GM12878 (cell line): ENCODE measurements at regions not wholly inside any gene's neighbourhood (a gene's known extent, or its start where the extent isn't known, plus 50 kb on each side); places are given as distances from the start of the nearest gene placed in this dataset.

ENCODE experiments used
- ATAC-seq: fragments of 200-7000 bp; cut with Tn5 transposase; 3 replicates; pipeline ENCODE4 v1.9.1; 2020; ENCODE audit warnings: mild to moderate bottlenecking, moderate library complexity
- BruUV-seq: library from RNA; stranded (reverse); fragments of 400-500 nt; replicated peaks from 2 replicates; lab custom pipeline; 2021; lab: Mats Ljungman, UMichigan
- CTCF ChIA-PET: fragments of 300-600 bp; sonication (Branson Sonifier 250); formaldehyde crosslinking; extraction: SDS; loops from one replicate; lab custom pipeline; 2021; ENCODE audit warnings: inconsistent platforms; lab: Yijun Ruan, JAX
- POLR2A ChIA-PET: fragments of 350-600 bp; formaldehyde crosslinking; extraction: SDS; loops from one replicate; lab custom pipeline; 2021; ENCODE audit warnings: inconsistent platforms; lab: Charles Lee
- RAD21 ChIA-PET: fragments of 300-600 bp; sonication (Branson Sonifier 250); formaldehyde crosslinking; loops from one replicate; lab custom pipeline; 2023; ENCODE audit warnings: antibody characterized with exemption; ENCODE audit not compliant: unreplicated experiment; lab: Charles Lee
- SMC1A ChIA-PET: fragments of 300-600 bp; sonication (Branson Sonifier 250); formaldehyde crosslinking; loops from one replicate; lab custom pipeline; 2023; ENCODE audit not compliant: unreplicated experiment, uncharacterized antibody; lab: Charles Lee
- DNase-seq: peaks from one replicate; pipeline ENCODE4 v3.0.0-alpha.2; 2011; ENCODE audit warnings: low read depth, low spot score
- FAIRE-seq: peaks from 3 replicates; lab custom pipeline; 2011; peaks lifted over from hg19 to GRCh38; lab: Jason Lieb, UNC
- H2AFZ ChIP-seq: 2 replicates; pipeline ENCODE4 v1.6.0; 2011; ENCODE audit warnings: low read depth, low read length, control low read depth; ENCODE audit not compliant: control insufficient read depth
- H3K27ac ChIP-seq: 2 replicates; pipeline ENCODE4 v1.5.1; 2011; ENCODE audit warnings: control low read depth; ENCODE audit not compliant: control insufficient read depth, insufficient read depth
- H3K27me3 ChIP-seq, 2 experiments: replicated peaks in 1 of 2; 2 replicates each; pipeline versions ENCODE4 v1.6.0 to v1.6.1; 2011; ENCODE audit warnings: low read length in 1 of 2; ENCODE audit not compliant: control insufficient read depth in 2 of 2, insufficient read depth in 2 of 2
- H3K36me3 ChIP-seq, 2 experiments: 2 replicates each; pipeline ENCODE4 v1.5.1; 2011; ENCODE audit warnings: low read length in 1 of 2; ENCODE audit not compliant: control insufficient read depth in 2 of 2, insufficient read depth in 2 of 2
- H3K4me1 ChIP-seq: 2 replicates; pipeline ENCODE4 v1.6.1; 2011; ENCODE audit warnings: mild to moderate bottlenecking, low read length, moderate library complexity, mixed read lengths; ENCODE audit not compliant: control insufficient read depth, insufficient read depth
- H3K4me2 ChIP-seq: 2 replicates; pipeline ENCODE4 v1.6.0; 2011; ENCODE audit warnings: control low read depth; ENCODE audit not compliant: control insufficient read depth, insufficient read depth
- H3K4me3 ChIP-seq: fragments of 200-600 bp; sonication (generic); 2 replicates; pipeline ENCODE4 v1.5.1; 2016
- H3K79me2 ChIP-seq: 2 replicates; pipeline ENCODE4 v1.6.0; 2011; ENCODE audit warnings: low read length; ENCODE audit not compliant: control insufficient read depth, insufficient read depth
- H3K9ac ChIP-seq: 2 replicates; pipeline ENCODE4 v1.8.0; 2011; ENCODE audit warnings: low read length, control low read depth, mixed read lengths; ENCODE audit not compliant: control insufficient read depth, insufficient read depth
- H3K9me3 ChIP-seq: replicated peaks from 3 replicates; pipeline ENCODE4 v1.5.1; 2011; ENCODE audit warnings: mild to moderate bottlenecking, low read length; ENCODE audit not compliant: control insufficient read depth, insufficient read depth
- H4K20me1 ChIP-seq: 2 replicates; pipeline ENCODE4 v1.6.0; 2011; ENCODE audit not compliant: control insufficient read depth, insufficient read depth
- ATF2 ChIP-seq: IDR thresholded peaks from 2 replicates; pipeline ENCODE4 v1.6.1; 2012; ENCODE audit warnings: low read length, inconsistent platforms
- BCL11A ChIP-seq: IDR thresholded peaks from 2 replicates; pipeline ENCODE4 v1.6.1; 2011; ENCODE audit warnings: low read depth, low read length
- CEBPB ChIP-seq, 2 experiments: fragments of 150-350 bp in 1 of 2; IDR thresholded peaks; 2 replicates each; pipeline ENCODE4 v1.6.1; 2012 to 2014; ENCODE audit warnings: low read depth in 2 of 2, low read length in 2 of 2, borderline replicate concordance in 1 of 2, inconsistent platforms in 1 of 2
- E2F4 ChIP-seq: IDR thresholded peaks from 2 replicates; pipeline ENCODE4 v1.6.1; 2012; ENCODE audit warnings: low read depth, low read length, improper control_type of control experiment
- E2F8 ChIP-seq: fragments of 450-650 bp; IDR thresholded peaks from 2 replicates; pipeline ENCODE4 v1.6.1; 2018; ENCODE audit warnings: mild to moderate bottlenecking, low read depth, moderate library complexity; ENCODE audit not compliant: partially characterized antibody
- EP300 ChIP-seq, 2 experiments: fragments of 150-350 bp in 1 of 2; IDR thresholded peaks; 2 replicates each; pipeline ENCODE4 v1.6.1; 2011 to 2012; ENCODE audit warnings: low read depth in 2 of 2, low read length in 2 of 2, borderline replicate concordance in 1 of 2, improper control_type of control experiment in 1 of 2, inconsistent platforms in 1 of 2; ENCODE audit not compliant: control insufficient read depth in 1 of 2
- FOXK2 ChIP-seq: fragments of 450-650 bp; IDR thresholded peaks from 2 replicates; pipeline ENCODE4 v1.6.1; 2017; ENCODE audit warnings: mild to moderate bottlenecking, moderate library complexity
- IRF3 ChIP-seq: fragments of 450-650 bp; IDR thresholded peaks from 2 replicates; pipeline ENCODE4 v1.6.1; 2014; ENCODE audit warnings: mild to moderate bottlenecking
- IRF4 ChIP-seq: IDR thresholded peaks from 2 replicates; pipeline ENCODE4 v1.6.1; 2011; ENCODE audit warnings: low read depth, low read length
- JUND ChIP-seq: IDR thresholded peaks from 2 replicates; pipeline ENCODE4 v1.6.1; 2012; ENCODE audit warnings: low read depth, mild to moderate bottlenecking, low read length, improper control_type of control experiment, moderate library complexity
- MYB ChIP-seq: fragments of 150-350 bp; IDR thresholded peaks from 2 replicates; pipeline ENCODE4 v1.6.1; 2014; ENCODE audit warnings: mild to moderate bottlenecking, low read depth, low read length, borderline replicate concordance
- NFYA ChIP-seq: IDR thresholded peaks from 2 replicates; pipeline ENCODE4 v1.6.1; 2011; ENCODE audit warnings: low read depth, mild to moderate bottlenecking, low read length, improper control_type of control experiment, borderline replicate concordance
- POLR2A ChIP-seq: IDR thresholded peaks from 2 replicates; pipeline ENCODE4 v1.6.1; 2011; ENCODE audit warnings: low read depth, mild to moderate bottlenecking, low read length
- SMAD5 ChIP-seq: IDR thresholded peaks from 2 replicates; pipeline ENCODE4 v1.6.1; 2016; ENCODE audit warnings: antibody characterized with exemption, low read depth
- SREBF1 ChIP-seq: IDR thresholded peaks from 2 replicates; pipeline ENCODE4 v1.6.1; 2012; ENCODE audit warnings: mild to moderate bottlenecking, low read length
- SREBF2 ChIP-seq: IDR thresholded peaks from 2 replicates; pipeline ENCODE4 v1.6.1; 2012; ENCODE audit warnings: mild to moderate bottlenecking, low read length
- SUZ12 ChIP-seq: fragments of 200-600 bp; sonication (generic); IDR thresholded peaks from one replicate; pipeline ENCODE4 v1.6.1; 2018; ENCODE audit warnings: antibody characterized with exemption, mild to moderate bottlenecking; ENCODE audit not compliant: unreplicated experiment
- TCF7 ChIP-seq: IDR thresholded peaks from 2 replicates; pipeline ENCODE4 v1.6.1; 2014; ENCODE audit warnings: antibody characterized with exemption, borderline replicate concordance
- WGBS: methylation state at CpG from one replicate; pipeline ENCODE4 v1.1.6; 2016; ENCODE audit warnings: low lambda C conversion rate; ENCODE audit not compliant: insufficient replicate concordance, insufficient coverage; ENCODE audit errors: missing lambda C conversion rate; 5-methylcytosine and 5-hydroxymethylcytosine counted together
- in situ Hi-C: fragments of 300-500 bp; cut with MboI; formaldehyde crosslinking; loops from 9 replicates; pipeline ENCODE4 v1.14.3; 2018; ENCODE audit warnings: mixed read lengths
- intact Hi-C: fragments of 100-400 bp; cut with micrococcal nuclease; formaldehyde crosslinking; loops from one replicate; pipeline ENCODE4 v1.14.2; 2022; ENCODE audit not compliant: unreplicated experiment

- Histone ChIP-seq H3K9ac (no peak overlapping the region), H4K20me1 (no peaks in the 10 kb centered on the region), H3K27ac (no peak overlapping the region), H3K27me3 (no peaks in the 10 kb centered on the region), H3K79me2 (no peaks in the 10 kb centered on the region), H3K4me1 (no peaks in the 10 kb centered on the region), H3K4me2 (no peak overlapping the region), H2AFZ (no peak overlapping the region), H3K9me3 (no peaks in the 10 kb centered on the region), H3K4me3 (no peak overlapping the region), H3K36me3 (no peaks in the 10 kb centered on the region)
- ATAC-seq (no peak), DNase-seq (no peak), FAIRE-seq (no peak)
- ChIA-PET SMC1A (interaction anchor here (1.4 kb wide), 1 partner anchor 108 kb away, joined by 3 read pairs; no protein-coding TSS in a partner anchor), RAD21 (no interaction called here), POLR2A (no interaction called here), CTCF (no interaction called here)
- no TSS peak for BruUV-seq
- in situ Hi-C loops (no loop called here), intact Hi-C loops (no loop called here)
- WGBS: 0% methylated on average over 1 of the region's 1 CpG
- TF ChIP-seq JUND (no peak), MYB (no peak), IRF3 (no peak), IRF4 (no peak), SREBF1 (no peak), BCL11A (no peak), SREBF2 (no peak), NFYA (no peak), SUZ12 (no peak), ATF2 (no peak), CEBPB (IDR thresholded peaks at IDR 0.05; ENCODE audit: borderline replicate concordance in 1 of 2, low read depth in 2 of 2, low read length in 2 of 2) (no peak), E2F8 (no peak), FOXK2 (no peak), E2F4 (no peak), POLR2A (no peak), TCF7 (no peak), EP300 (IDR thresholded peaks at IDR 0.05; ENCODE audit: borderline replicate concordance in 1 of 2, control insufficient read depth in 1 of 2, low read depth in 2 of 2, low read length in 2 of 2) (no peak), SMAD5 (no peak)
Observed at GRCh38 chr5:124234770-124235562, 511.5 kb downstream of the ZNF608 start.
